ENCODE measurements at regions not wholly inside any gene's neighbourhood (a gene's known extent, or its start where the extent isn't known, plus 50 kb on each side); places are given as distances from the start of the nearest gene placed in this dataset.

- Histone ChIP-seq H3K4me1 (no peaks in the 10 kb centered on the region), H3K27ac (no peak overlapping the region), H3K36me3 (no peaks in the 10 kb centered on the region), H3K9me3 (no peaks in the 10 kb centered on the region), H3K4me3 (no peak overlapping the region), H3K27me3 (no peaks in the 10 kb centered on the region)
- intact Hi-C loops (cut with DNase I; ENCODE audit: low total_unique reads) = loop anchor here (1.0 kb wide), 1 partner anchor 26 kb away; no protein-coding TSS in a partner anchor
- no peak for TF ChIP-seq CTCF (IDR thresholded peaks at IDR 0.05)
- DNase-seq = no peak
Measured at GRCh38 chr1:57976216-57976615, 552.4 kb upstream of the DAB1 start.

DNA sequence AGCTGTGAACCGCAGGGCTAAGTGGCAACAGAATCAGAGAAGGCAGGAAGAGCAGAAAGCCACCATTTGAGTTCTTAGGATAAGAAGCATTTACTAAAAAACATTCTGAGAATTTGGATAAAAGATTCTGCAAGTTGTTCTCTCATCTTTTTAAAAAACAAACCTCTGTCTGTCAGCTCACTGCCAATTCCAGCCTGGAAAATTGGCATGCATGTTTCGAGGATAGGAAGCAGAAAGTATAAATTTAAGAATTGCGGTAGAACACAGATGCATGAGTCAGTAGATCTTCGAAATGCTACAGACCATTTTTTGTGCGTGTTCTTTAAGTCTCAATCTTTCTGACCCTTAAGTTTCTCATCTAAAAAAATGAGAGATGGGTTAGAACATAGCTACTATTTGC, 544.5 kb upstream of the DAB1 start:
- no peak for TF ChIP-seq CTCF (IDR thresholded peaks at IDR 0.05)
- no peaks in the 10 kb centered on the region for H3K4me1 ChIP-seq
- no peaks in the 10 kb centered on the region for H3K9me3 ChIP-seq
- no peak for DNase-seq
- intact Hi-C loops (cut with DNase I; ENCODE audit: low total_unique reads) = no loop called here
- H3K27ac ChIP-seq = no peak overlapping the region
- H3K36me3 ChIP-seq = no peaks in the 10 kb centered on the region
- H3K27me3 ChIP-seq = no peaks in the 10 kb centered on the region
- no peak overlapping the region for H3K4me3 ChIP-seq

DNA sequence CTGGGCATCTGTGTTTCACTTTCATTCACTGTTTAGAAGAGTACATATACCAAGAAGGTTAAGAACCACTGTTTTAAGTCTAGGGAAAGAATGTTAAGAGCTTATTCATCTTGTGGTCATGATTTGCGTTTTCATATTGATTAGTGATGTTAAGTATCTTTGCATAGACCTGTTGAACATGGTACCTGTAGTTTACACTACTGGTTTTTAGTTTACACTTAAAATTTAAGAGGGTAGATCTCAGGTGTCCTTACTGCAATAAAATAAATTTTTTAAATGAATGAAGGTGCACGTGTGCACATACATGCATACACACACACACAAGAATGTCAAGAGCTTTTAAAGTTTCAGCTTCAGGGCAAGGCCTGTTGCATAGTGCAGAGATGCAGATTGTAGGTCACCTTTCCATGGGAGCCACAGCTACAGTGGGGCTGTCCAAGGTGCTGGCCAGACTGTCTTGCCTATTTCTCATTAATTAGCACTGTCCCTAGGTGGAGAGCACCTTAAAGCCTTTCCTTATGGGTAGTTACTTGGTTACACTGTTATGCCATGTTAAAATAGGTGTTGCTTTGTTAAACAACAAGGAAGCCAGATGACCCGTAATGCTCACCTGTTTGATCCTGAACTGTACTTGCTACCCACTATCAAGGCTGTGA, 543.0 kb upstream of the DAB1 start:
- Histone ChIP-seq H3K4me1 (no peaks in the 10 kb centered on the region), H3K27me3 (no peaks in the 10 kb centered on the region), H3K9me3 (no peaks in the 10 kb centered on the region), H3K27ac (no peak overlapping the region), H3K4me3 (no peak overlapping the region), H3K36me3 (no peaks in the 10 kb centered on the region)
- DNase-seq = no peak
- intact Hi-C loops (cut with DNase I; ENCODE audit: low total_unique reads) = no loop called here
- TF ChIP-seq CTCF (IDR thresholded peaks at IDR 0.05) = no peak

DNA sequence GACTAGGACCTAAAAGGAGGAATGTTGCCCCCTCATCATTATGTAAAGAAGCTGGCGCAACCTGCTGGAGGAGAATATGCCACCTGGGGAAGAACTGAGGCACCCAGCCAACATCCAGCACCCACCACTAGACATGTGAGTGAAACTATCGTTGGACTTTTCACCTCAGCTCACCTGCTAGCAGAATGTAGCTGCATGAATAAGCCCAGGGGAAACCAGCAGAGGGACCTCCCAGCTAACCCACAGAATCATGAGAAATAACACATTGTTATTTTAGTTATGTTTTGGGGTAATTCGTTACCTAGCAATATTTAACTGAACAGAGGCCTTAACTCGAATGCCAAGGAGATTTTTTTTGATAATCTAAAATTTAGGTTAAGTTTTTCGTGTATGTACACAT, 542.5 kb upstream of the DAB1 start:
- Histone ChIP-seq H3K4me3 (no peak overlapping the region), H3K36me3 (no peaks in the 10 kb centered on the region), H3K9me3 (no peaks in the 10 kb centered on the region), H3K27ac (no peak overlapping the region), H3K4me1 (no peaks in the 10 kb centered on the region), H3K27me3 (no peaks in the 10 kb centered on the region)
- TF ChIP-seq CTCF (IDR thresholded peaks at IDR 0.05) = no peak
- DNase-seq = no peak
- intact Hi-C loops (cut with DNase I; ENCODE audit: low total_unique reads) = no loop called here

- no peak for DNase-seq
- intact Hi-C loops (cut with DNase I; ENCODE audit: low total_unique reads) = no loop called here
- no peaks in the 10 kb centered on the region for H3K4me1 ChIP-seq
- no peak overlapping the region for H3K27ac ChIP-seq
- H3K9me3 ChIP-seq = no peaks in the 10 kb centered on the region
- H3K4me3 ChIP-seq = no peak overlapping the region
- H3K27me3 ChIP-seq = no peaks in the 10 kb centered on the region
- no peak for TF ChIP-seq CTCF (IDR thresholded peaks at IDR 0.05)
- H3K36me3 ChIP-seq = no peaks in the 10 kb centered on the region
Measured at GRCh38 chr1:57963581-57963980, 539.7 kb upstream of the DAB1 start.
